ENCODE measurements at regions not wholly inside any gene's neighbourhood (a gene's known extent, or its start where the extent isn't known, plus 50 kb on each side); places are given as distances from the start of the nearest gene placed in this dataset.

DNA sequence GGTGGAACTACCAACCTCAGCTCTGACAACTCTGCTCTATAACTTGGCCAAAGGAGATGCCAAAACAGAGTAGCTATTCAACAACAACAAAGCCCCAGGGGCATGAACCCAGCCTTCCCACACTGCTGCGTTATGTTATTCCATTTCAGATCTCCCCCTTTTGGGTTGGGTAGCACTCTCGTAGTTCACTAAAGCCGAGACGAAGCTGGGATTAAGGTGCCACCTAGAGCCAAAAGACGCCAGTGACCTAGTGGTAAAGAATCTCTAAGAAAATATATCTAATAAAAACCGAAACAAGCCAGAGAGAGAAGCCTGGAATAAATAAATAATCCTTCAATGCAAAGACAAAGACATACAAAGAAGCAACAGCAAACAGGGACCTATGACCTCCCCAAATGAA, 217.3 kb downstream of the HERPUD2 start:
- TF ChIP-seq, protein P1, sequence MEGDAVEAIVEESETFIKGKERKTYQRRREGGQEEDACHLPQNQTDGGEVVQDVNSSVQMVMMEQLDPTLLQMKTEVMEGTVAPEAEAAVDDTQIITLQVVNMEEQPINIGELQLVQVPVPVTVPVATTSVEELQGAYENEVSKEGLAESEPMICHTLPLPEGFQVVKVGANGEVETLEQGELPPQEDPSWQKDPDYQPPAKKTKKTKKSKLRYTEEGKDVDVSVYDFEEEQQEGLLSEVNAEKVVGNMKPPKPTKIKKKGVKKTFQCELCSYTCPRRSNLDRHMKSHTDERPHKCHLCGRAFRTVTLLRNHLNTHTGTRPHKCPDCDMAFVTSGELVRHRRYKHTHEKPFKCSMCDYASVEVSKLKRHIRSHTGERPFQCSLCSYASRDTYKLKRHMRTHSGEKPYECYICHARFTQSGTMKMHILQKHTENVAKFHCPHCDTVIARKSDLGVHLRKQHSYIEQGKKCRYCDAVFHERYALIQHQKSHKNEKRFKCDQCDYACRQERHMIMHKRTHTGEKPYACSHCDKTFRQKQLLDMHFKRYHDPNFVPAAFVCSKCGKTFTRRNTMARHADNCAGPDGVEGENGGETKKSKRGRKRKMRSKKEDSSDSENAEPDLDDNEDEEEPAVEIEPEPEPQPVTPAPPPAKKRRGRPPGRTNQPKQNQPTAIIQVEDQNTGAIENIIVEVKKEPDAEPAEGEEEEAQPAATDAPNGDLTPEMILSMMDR (IDR thresholded peaks at IDR 0.05; ENCODE audit: low read depth, low read length): no peak
- ChIA-PET POLR2A (no interaction called here), CTCF (interaction anchor here (2.0 kb wide), 1 partner anchor 42 kb away, joined by 7 read pairs; no protein-coding TSS in a partner anchor)
- Histone ChIP-seq H3K27ac (ENCODE audit: low read depth, low read length) (no peak overlapping the region), H3K27me3 (ENCODE audit: control insufficient read depth, insufficient read depth, low read length) (no peaks in the 10 kb centered on the region), H3K9me3 (ENCODE audit: control insufficient read depth, insufficient read depth, low read length) (no peaks in the 10 kb centered on the region), H3K4me3 (ENCODE audit: low read depth, low read length) (no peak overlapping the region)
- DNase-seq (ENCODE audit: low read depth, low spot score): no peak

DNA sequence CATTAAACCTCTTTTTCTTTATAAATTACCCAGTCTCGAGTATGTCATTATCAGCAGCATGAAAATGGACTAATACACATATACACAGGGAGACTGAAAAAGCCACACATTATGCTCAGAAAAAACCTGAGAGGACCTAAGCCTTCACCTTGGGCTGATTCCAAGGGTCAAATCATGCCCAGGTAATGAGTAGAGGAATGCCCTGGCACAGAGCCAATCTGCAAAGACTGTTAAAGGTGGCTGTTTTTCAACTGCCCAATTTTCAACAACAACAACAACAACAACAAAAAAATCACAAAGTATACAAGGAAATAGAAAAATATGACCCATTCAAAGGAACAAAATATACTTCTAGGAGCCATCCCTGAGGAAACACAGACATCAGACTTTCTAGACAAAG, 220.2 kb upstream of the TBX20 start:
- POLR2A ChIA-PET: no interaction called here
- DNase-seq (ENCODE audit: low read depth, low spot score): no peak
- H3K4me3 ChIP-seq (ENCODE audit: low read depth, low read length): no peak overlapping the region
- no peaks in the 10 kb centered on the region for H3K9me3 ChIP-seq (ENCODE audit: control insufficient read depth, insufficient read depth, low read length)
- TF ChIP-seq, protein P1 (IDR thresholded peaks at IDR 0.05; ENCODE audit: low read depth, low read length): no peak
- H3K27me3 ChIP-seq (ENCODE audit: control insufficient read depth, insufficient read depth, low read length): no peaks in the 10 kb centered on the region
- H3K27ac ChIP-seq (ENCODE audit: low read depth, low read length): no peak overlapping the region
- CTCF ChIA-PET: no interaction called here

DNA sequence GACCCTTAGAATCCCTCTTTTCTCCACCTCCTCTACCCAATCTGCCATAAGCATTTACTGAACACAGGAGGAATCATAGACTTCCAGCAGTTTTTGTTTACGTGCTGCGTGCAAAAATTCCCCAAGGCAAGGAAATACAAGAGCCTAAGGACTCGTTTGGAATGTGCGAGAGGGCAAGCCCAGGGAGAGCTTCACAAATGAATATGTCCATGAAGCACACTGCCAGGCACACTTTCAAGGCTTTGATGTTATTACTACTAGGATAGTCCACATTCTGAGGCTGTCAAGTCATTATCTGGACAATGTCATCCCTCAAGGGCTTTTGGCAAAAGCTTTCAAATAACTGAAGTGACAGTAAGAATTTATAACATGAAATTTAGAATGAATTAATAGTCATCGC, 214.7 kb upstream of the TBX20 start:
- DNase-seq (ENCODE audit: low read depth, low spot score): no peak
- H3K9me3 ChIP-seq (ENCODE audit: control insufficient read depth, insufficient read depth, low read length): no peaks in the 10 kb centered on the region; the same call in 1 of the 2 replicates
- no peak overlapping the region for H3K4me3 ChIP-seq (ENCODE audit: low read depth, low read length)
- peaks cover 2% of the 10 kb centered on the region for H3K27me3 ChIP-seq (ENCODE audit: control insufficient read depth, insufficient read depth, low read length)
- ChIA-PET CTCF (interaction anchor here (0.6 kb wide), 1 partner anchor 420 kb away, joined by 8 read pairs; no protein-coding TSS in a partner anchor), POLR2A (no interaction called here)
- TF ChIP-seq, protein P1 (IDR thresholded peaks at IDR 0.05; ENCODE audit: low read depth, low read length): no peak
- no peak overlapping the region for H3K27ac ChIP-seq (ENCODE audit: low read depth, low read length)

DNA sequence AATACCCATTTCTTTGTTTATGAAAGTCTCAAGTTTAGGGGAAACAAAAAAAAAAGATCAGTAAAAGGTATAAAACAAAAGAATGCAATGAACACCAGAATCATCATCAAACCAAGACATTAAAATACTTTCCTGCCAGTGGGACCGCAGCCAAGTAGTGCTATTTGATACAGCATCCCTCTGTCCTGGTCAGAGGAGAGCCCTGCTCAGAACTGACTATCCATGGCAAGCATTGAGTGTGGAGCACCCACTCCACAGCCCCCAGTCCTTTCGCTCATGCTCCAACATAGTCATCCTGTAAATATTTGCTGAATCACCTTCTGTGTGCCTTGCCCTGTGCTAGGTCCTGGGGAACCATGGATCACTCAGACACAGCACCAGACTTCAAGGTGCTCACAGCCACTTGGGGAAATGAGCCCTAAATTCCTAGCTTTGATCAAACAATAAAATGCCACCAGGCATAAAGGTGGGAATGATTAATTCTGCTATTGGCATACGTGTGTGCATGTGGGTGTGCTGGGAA, 213.6 kb upstream of the TBX20 start:
- ChIA-PET POLR2A (no interaction called here), CTCF (no interaction called here)
- H3K27ac ChIP-seq (ENCODE audit: low read depth, low read length): no peak overlapping the region
- no peak overlapping the region for H3K4me3 ChIP-seq (ENCODE audit: low read depth, low read length)
- no peak for DNase-seq (ENCODE audit: low read depth, low spot score)
- H3K27me3 ChIP-seq (ENCODE audit: control insufficient read depth, insufficient read depth, low read length): peaks cover 2% of the 10 kb centered on the region
- TF ChIP-seq, protein P1 (IDR thresholded peaks at IDR 0.05; ENCODE audit: low read depth, low read length): no peak
- H3K9me3 ChIP-seq (ENCODE audit: control insufficient read depth, insufficient read depth, low read length): no peaks in the 10 kb centered on the region; the same call in 1 of the 2 replicates

DNA sequence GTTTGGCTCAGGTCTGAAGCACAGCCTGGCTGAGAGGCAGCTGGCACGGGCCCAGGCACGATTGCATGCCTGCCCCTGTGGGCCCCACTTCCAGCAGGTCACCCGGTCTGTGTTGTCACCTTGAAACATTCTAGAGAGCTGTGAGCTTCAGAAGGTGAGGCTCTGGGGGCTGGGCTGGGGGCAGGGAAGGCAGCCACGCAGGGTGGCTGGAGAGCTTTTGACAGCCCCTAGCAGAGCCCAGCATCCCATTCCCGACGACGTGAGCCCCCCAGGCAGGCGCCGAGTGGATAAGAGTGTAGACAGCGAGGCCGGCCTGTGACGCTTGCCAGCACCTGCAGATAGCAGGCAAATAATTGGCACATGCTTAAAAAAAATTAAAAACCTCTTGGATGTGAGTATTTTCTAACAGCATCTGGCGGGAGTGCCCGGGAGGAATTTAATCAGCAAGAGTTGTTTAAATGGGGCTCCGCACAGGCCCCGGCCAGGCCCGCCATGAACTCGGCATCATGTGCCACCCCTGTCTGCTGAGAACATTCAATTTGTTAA, 212.0 kb upstream of the TBX20 start:
- H3K27ac ChIP-seq (ENCODE audit: low read depth, low read length): no peak overlapping the region
- DNase-seq (ENCODE audit: low read depth, low spot score): no peak
- no peaks in the 10 kb centered on the region; the same call in 1 of the 2 replicates for H3K9me3 ChIP-seq (ENCODE audit: control insufficient read depth, insufficient read depth, low read length)
- ChIA-PET POLR2A (no interaction called here), CTCF (no interaction called here)
- peaks cover 2% of the 10 kb centered on the region for H3K27me3 ChIP-seq (ENCODE audit: control insufficient read depth, insufficient read depth, low read length)
- no peak overlapping the region for H3K4me3 ChIP-seq (ENCODE audit: low read depth, low read length)
- TF ChIP-seq, protein P1 (IDR thresholded peaks at IDR 0.05; ENCODE audit: low read depth, low read length): no peak

Measured in AG04450 (cell line).